ENCODE measurements at regions not wholly inside any gene's neighbourhood (a gene's known extent, or its start where the extent isn't known, plus 50 kb on each side); places are given as distances from the start of the nearest gene placed in this dataset.

GRCh38 chr19:30854661-30855060 lies 482.5 kb downstream of the ZNF536 start:
- H3K4me3 ChIP-seq, result no peak overlapping the region
- no peak overlapping the region for H3K27ac ChIP-seq
- POLR2A ChIA-PET, result no interaction called here
- no peak overlapping the region for H3K4me2 ChIP-seq
- CTCF ChIA-PET, result interaction anchor here (1.3 kb wide), 1 partner anchor 172 kb away, joined by 3 read pairs; no protein-coding TSS in a partner anchor
- WGBS (ENCODE audit: missing lambda C conversion rate), result 5% methylated on average over 4 of the region's 4 CpGs
- H3K4me1 ChIP-seq, result no peaks in the 10 kb centered on the region
- DNase-seq (ENCODE audit: low read depth in 1 of 2, low spot score in 1 of 2), result no peak
- TF ChIP-seq RNF2 (IDR thresholded peaks at IDR 0.05; ENCODE audit: borderline replicate concordance, low read depth) (no peak), POLR2A (IDR thresholded peaks at IDR 0.05; ENCODE audit: low read length) (no peak), USF2 (IDR thresholded peaks at IDR 0.05) (no peak), CTCF (IDR thresholded peaks at IDR 0.05) (no peak), ZC3H11A (IDR thresholded peaks at IDR 0.05) (no peak), RAD21 (conservative IDR thresholded peaks at IDR 0.05 in 1 of 2, IDR thresholded peaks at IDR 0.05 in 1 of 2) (no peak)
- ATAC-seq, result no peak
- no peak for FAIRE-seq
- H3K9me3 ChIP-seq, result no peaks in the 10 kb centered on the region; the same call in 2 of the 3 replicates

- FAIRE-seq, result no peak
- no peaks in the 10 kb centered on the region for H3K4me1 ChIP-seq
- ATAC-seq, result no peak
- CTCF ChIA-PET, result interaction anchor here (1.3 kb wide), 1 partner anchor 172 kb away, joined by 3 read pairs; no protein-coding TSS in a partner anchor
- H3K9me3 ChIP-seq, result no peaks in the 10 kb centered on the region
- DNase-seq (ENCODE audit: low read depth in 1 of 2, low spot score in 1 of 2), result no peak
- H3K27ac ChIP-seq, result no peak overlapping the region
- POLR2A ChIA-PET, result no interaction called here
- TF ChIP-seq HOXB13 (CRISPR knock-in tag; IDR thresholded peaks at IDR 0.05; ENCODE audit: low read depth) (no peak), REST (IDR thresholded peaks at IDR 0.05) (no peak), HDAC2 (IDR thresholded peaks at IDR 0.05) (no peak), EHF (CRISPR knock-in tag; IDR thresholded peaks at IDR 0.05) (no peak), TFCP2L1 (CRISPR knock-in tag; IDR thresholded peaks at IDR 0.05) (no peak), E2F6 (IDR thresholded peaks at IDR 0.05; ENCODE audit: borderline replicate concordance, low read depth) (no peak), ZNF302 (CRISPR knock-in tag; IDR thresholded peaks at IDR 0.05) (no peak), NFE2L2 (conservative IDR thresholded peaks at IDR 0.05; ENCODE audit: low read length) (no peak), FOXS1 (CRISPR knock-in tag; IDR thresholded peaks at IDR 0.05) (no peak), CBX8 (IDR thresholded peaks at IDR 0.05) (no peak), CEBPB (IDR thresholded peaks at IDR 0.05) (no peak), CTCF (IDR thresholded peaks at IDR 0.05) (no peak), SREBF2 (IDR thresholded peaks at IDR 0.05) (no peak), MAX (IDR thresholded peaks at IDR 0.05) (no peak), BCL3 (IDR thresholded peaks at IDR 0.05) (no peak), HOXB5 (CRISPR knock-in tag; IDR thresholded peaks at IDR 0.05) (no peak), GATA3 (IDR thresholded peaks at IDR 0.05; ENCODE audit: borderline replicate concordance) (no peak)
- 0% methylated on average over 1 of the region's 1 CpG for WGBS (ENCODE audit: missing lambda C conversion rate)
- H3K4me3 ChIP-seq, result no peak overlapping the region
- H3K4me2 ChIP-seq, result no peak overlapping the region
Observed at GRCh38 chr19:30854207-30854606, 482.0 kb downstream of the ZNF536 start.
